SK-N-DZ (cell line): ENCODE measurements at regions not wholly inside any gene's neighbourhood (a gene's known extent, or its start where the extent isn't known, plus 50 kb on each side); places are given as distances from the start of the nearest gene placed in this dataset.
"Not testable (repeated sequence)": the region's sequence is repeated elsewhere in the genome, so short reads cannot be mapped to it uniquely, and the experiment has no call there.

Experiments
- DNase-seq: peaks from one replicate; pipeline ENCODE4 v3.0.0-alpha.2; 2015; ENCODE audit warnings: low spot score

- no peak for DNase-seq
These were observed 1235.3 kb downstream of the OLFM4 start for GRCh38 chr13:54263868-54264267.

GRCh38 chr13:54267253-54267668 is 1238.6 kb downstream of the OLFM4 start:
- DNase-seq: not testable (repeated sequence)

- DNase-seq: not testable (repeated sequence)
These were observed 1239.5 kb downstream of the OLFM4 start for GRCh38 chr13:54268013-54268695.

GRCh38 chr13:54287062-54287764 is 1258.6 kb downstream of the OLFM4 start:
- DNase-seq: no peak

GRCh38 chr13:54301085-54301484 is 1272.5 kb downstream of the OLFM4 start:
- no peak for DNase-seq

GRCh38 chr13:54305377-54305776 is 1276.8 kb downstream of the OLFM4 start:
- no peak for DNase-seq

GRCh38 chr13:54312885-54313284 is 1284.3 kb downstream of the OLFM4 start:
- DNase-seq: no peak

- no peak for DNase-seq
These were observed 1289.1 kb downstream of the OLFM4 start for GRCh38 chr13:54317722-54318121.

GRCh38 chr13:54337540-54337939 is 1308.9 kb downstream of the OLFM4 start:
- DNase-seq: no peak

- no peak for DNase-seq
These were observed 1318.9 kb downstream of the OLFM4 start for GRCh38 chr13:54347531-54347930.

GRCh38 chr13:54356209-54356608 is 1327.6 kb downstream of the OLFM4 start:
- no peak for DNase-seq

- no peak for DNase-seq
These were observed 1328.2 kb downstream of the OLFM4 start for GRCh38 chr13:54356849-54357248.

GRCh38 chr13:54357284-54357933 is 1328.8 kb downstream of the OLFM4 start:
- no peak for DNase-seq

- DNase-seq: no peak
These were observed 1332.8 kb downstream of the OLFM4 start for GRCh38 chr13:54361460-54361859.

- no peak for DNase-seq
These were observed 1338.1 kb downstream of the OLFM4 start for GRCh38 chr13:54366728-54367127.

- no peak for DNase-seq
These were observed 1339.1 kb downstream of the OLFM4 start for GRCh38 chr13:54367639-54368271.

- no peak for DNase-seq
These were observed 1339.8 kb downstream of the OLFM4 start for GRCh38 chr13:54368387-54368786.

GRCh38 chr13:54373211-54373610 is 1344.6 kb downstream of the OLFM4 start:
- DNase-seq: no peak

GRCh38 chr13:54379461-54379860 is 1350.8 kb downstream of the OLFM4 start:
- DNase-seq: no peak

- no peak for DNase-seq
These were observed 1355.0 kb downstream of the OLFM4 start for GRCh38 chr13:54383604-54384003.

GRCh38 chr13:54387625-54388024 is 1359.0 kb downstream of the OLFM4 start:
- DNase-seq: no peak

- DNase-seq: no peak
These were observed 1362.2 kb downstream of the OLFM4 start for GRCh38 chr13:54390841-54391240.
